Sigmoid colon (tissue), 6 donors: ENCODE measurements at regions not wholly inside any gene's neighbourhood (a gene's known extent, or its start where the extent isn't known, plus 50 kb on each side); places are given as distances from the start of the nearest gene placed in this dataset.
A peak's percentile ranks its signal among the peaks of the same experiment; 100 is the strongest.

Experiments used
- DNase-seq: peaks from one replicate; pipeline ENCODE4 v3.0.0-alpha.2; 2019
- H3K27ac ChIP-seq, 4 donors: fragments of 200-600 bp; sonication (generic); one replicate each; pipeline ENCODE4 v1.5.1; 2016 to 2019; ENCODE audit warnings: mild to moderate bottlenecking in 1 of 4
- H3K27me3 ChIP-seq, 3 donors: fragments of 200-600 bp; sonication (generic); one replicate each; pipeline ENCODE4 v1.5.1; 2019; ENCODE audit warnings: mild to moderate bottlenecking in 1 of 3
- H3K36me3 ChIP-seq, 4 donors: fragments of 200-600 bp; sonication (generic); one replicate each; pipeline ENCODE4 v1.5.1; 2016 to 2019
- H3K4me1 ChIP-seq, 4 donors: fragments of 200-600 bp; sonication (generic); one replicate each; pipeline ENCODE4 v1.5.1; 2017 to 2019
- H3K4me3 ChIP-seq, 4 donors: fragments of 200-600 bp; sonication (generic); one replicate each; pipeline ENCODE4 v1.5.1; 2017 to 2019; ENCODE audit warnings: mild to moderate bottlenecking in 2 of 4, moderate library complexity in 1 of 4
- H3K9me3 ChIP-seq, 4 donors: fragments of 200-600 bp in 3 of 4; sonication (generic) in 3 of 4; one replicate each; pipeline versions ENCODE4 v1.5.1 to v1.6.1; 2013 to 2019
- EP300 ChIP-seq, 4 donors: sonication (generic); formaldehyde crosslinking; IDR thresholded peaks; one replicate each; pipeline ENCODE4 v1.6.1; 2017; ENCODE audit warnings: antibody characterized with exemption in 4 of 4
- POLR2A ChIP-seq, 2 donors: fragments of 450-650 bp; IDR thresholded peaks; one replicate each; pipeline ENCODE4 v1.6.1; 2016; ENCODE audit warnings: antibody characterized with exemption in 2 of 2, mild to moderate bottlenecking in 2 of 2, moderate library complexity in 2 of 2
- POLR2AphosphoS5 ChIP-seq, 4 donors: sonication (generic); formaldehyde crosslinking; IDR thresholded peaks; one replicate each; pipeline ENCODE4 v1.6.1; 2017; ENCODE audit warnings: antibody characterized with exemption in 4 of 4
- WGBS, 2 donors: extraction: QIAGEN DNeasy Blood & Tissue Kit; methylation state at CpG; one replicate each; pipeline ENCODE4 v1.1.7; 2013; 5-methylcytosine and 5-hydroxymethylcytosine counted together
- intact Hi-C: fragments of 100-400 bp; cut with DNase I; formaldehyde crosslinking; loops from one replicate; pipeline ENCODE4 v1.15.1; 2023
- TF ChIP-seq, protein P1 (sequence below), 4 experiments: fragments of 450-650 bp in 3 of 4; fragments of 200-600 bp in 1 of 4; IDR thresholded peaks; one replicate each; pipeline ENCODE4 v1.5.1; 2016 to 2019; ENCODE audit warnings: antibody characterized with exemption in 4 of 4, mild to moderate bottlenecking in 3 of 4, moderate library complexity in 2 of 4
- donor health status: healthy with polysubstance abuse.
- donor health status: healthy.

DNA sequence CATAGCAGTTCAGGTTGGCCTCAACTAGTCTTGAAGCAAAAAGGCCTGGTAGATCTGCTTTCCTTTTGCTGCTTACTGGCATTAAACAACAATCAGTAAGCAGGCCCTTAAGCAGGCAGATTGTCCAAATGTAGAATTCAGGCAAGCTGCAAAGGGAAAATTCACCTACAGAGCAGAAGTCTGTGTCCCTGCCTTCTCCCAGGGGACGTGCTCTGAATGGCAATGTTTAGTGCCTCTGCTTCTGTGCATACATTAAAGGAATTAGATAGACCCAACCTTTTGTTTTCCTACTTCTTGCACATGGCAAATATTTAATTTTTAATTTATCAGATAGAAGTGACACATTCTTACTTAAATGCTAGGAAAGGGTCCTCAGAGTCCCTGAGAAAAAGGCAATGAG, 328.8 kb upstream of the PIK3R1 start:
- Histone ChIP-seq H3K27ac (no peak overlapping the region), H3K9me3 (no peaks in the 10 kb centered on the region), H3K4me1 (no peaks in the 10 kb centered on the region), H3K27me3 (no peaks in the 10 kb centered on the region), H3K4me3 (no peak overlapping the region), H3K36me3 (no peaks in the 10 kb centered on the region)
- no peak for DNase-seq
- TF ChIP-seq EP300 (IDR thresholded peaks at IDR 0.05) (no peak), POLR2AphosphoS5 (IDR thresholded peaks at IDR 0.05) (no peak)
- TF ChIP-seq, protein P1, sequence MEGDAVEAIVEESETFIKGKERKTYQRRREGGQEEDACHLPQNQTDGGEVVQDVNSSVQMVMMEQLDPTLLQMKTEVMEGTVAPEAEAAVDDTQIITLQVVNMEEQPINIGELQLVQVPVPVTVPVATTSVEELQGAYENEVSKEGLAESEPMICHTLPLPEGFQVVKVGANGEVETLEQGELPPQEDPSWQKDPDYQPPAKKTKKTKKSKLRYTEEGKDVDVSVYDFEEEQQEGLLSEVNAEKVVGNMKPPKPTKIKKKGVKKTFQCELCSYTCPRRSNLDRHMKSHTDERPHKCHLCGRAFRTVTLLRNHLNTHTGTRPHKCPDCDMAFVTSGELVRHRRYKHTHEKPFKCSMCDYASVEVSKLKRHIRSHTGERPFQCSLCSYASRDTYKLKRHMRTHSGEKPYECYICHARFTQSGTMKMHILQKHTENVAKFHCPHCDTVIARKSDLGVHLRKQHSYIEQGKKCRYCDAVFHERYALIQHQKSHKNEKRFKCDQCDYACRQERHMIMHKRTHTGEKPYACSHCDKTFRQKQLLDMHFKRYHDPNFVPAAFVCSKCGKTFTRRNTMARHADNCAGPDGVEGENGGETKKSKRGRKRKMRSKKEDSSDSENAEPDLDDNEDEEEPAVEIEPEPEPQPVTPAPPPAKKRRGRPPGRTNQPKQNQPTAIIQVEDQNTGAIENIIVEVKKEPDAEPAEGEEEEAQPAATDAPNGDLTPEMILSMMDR (IDR thresholded peaks at IDR 0.05), result no peak
- intact Hi-C loops, result no loop called here
- WGBS, 2 donors, result 89 to 92% methylated on average over 1 of the region's 1 CpG

GRCh38 chr5:67880876-67881275, 334.7 kb upstream of the PIK3R1 start:
- Histone ChIP-seq H3K9me3 (no peaks in the 10 kb centered on the region), H3K36me3 (no peaks in the 10 kb centered on the region), H3K27me3 (no peaks in the 10 kb centered on the region), H3K27ac (no peak overlapping the region), H3K4me1 (peaks cover 0 to 5% (median 0%) of the 10 kb centered on the region in 4 donors), H3K4me3 (no peak overlapping the region)
- intact Hi-C loops, result no loop called here
- no peak for DNase-seq
- 29 to 75% methylated on average over 2 of the region's 2 CpGs for WGBS, 2 donors
- TF ChIP-seq POLR2AphosphoS5 (IDR thresholded peaks at IDR 0.05) (no peak), EP300 (IDR thresholded peaks at IDR 0.05) (no peak), POLR2A (IDR thresholded peaks at IDR 0.05) (no peak)
- TF ChIP-seq, protein P1 (IDR thresholded peaks at IDR 0.05), result no peak

DNA sequence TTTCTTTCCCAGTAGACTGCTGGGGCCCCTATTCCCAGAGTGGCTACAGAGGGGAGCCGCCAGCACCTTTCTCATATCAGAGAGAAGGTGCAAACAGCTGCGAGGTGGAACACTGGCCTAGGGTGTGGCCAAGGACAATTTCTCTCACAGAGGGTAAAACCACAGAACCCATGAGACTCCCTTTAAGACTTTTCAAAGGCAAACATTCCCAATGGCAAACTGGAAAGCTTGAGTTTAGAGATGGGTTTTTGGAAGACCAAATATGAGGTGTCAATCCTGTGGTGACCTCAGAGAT, 335.1 kb upstream of the PIK3R1 start:
- WGBS, 2 donors, result 27 to 71% methylated on average over 2 of the region's 2 CpGs
- Histone ChIP-seq H3K36me3 (no peaks in the 10 kb centered on the region), H3K4me3 (no peak overlapping the region), H3K9me3 (no peaks in the 10 kb centered on the region), H3K27ac (no peak overlapping the region), H3K27me3 (no peaks in the 10 kb centered on the region), H3K4me1 (peaks cover 0 to 5% (median 0%) of the 10 kb centered on the region in 4 donors)
- no peak for DNase-seq
- TF ChIP-seq EP300 (IDR thresholded peaks at IDR 0.05), result no peak
- no peak for TF ChIP-seq POLR2AphosphoS5 (IDR thresholded peaks at IDR 0.05)
- TF ChIP-seq, protein P1 (IDR thresholded peaks at IDR 0.05), result no peak
- no peak for TF ChIP-seq POLR2A (IDR thresholded peaks at IDR 0.05)
- intact Hi-C loops, result no loop called here

- intact Hi-C loops, result no loop called here
- DNase-seq, result no peak
- Histone ChIP-seq H3K4me3 (no peak overlapping the region), H3K27ac (no peak overlapping the region), H3K27me3 (no peaks in the 10 kb centered on the region), H3K36me3 (no peaks in the 10 kb centered on the region), H3K4me1 (peaks cover 0 to 5% (median 0%) of the 10 kb centered on the region in 4 donors), H3K9me3 (no peaks in the 10 kb centered on the region)
- TF ChIP-seq POLR2A (IDR thresholded peaks at IDR 0.05), result no peak
- WGBS, 2 donors, result 20 to 57% methylated on average over 4 of the region's 4 CpGs
Measured at GRCh38 chr5:67879620-67880510, 335.7 kb upstream of the PIK3R1 start.

- DNase-seq, result no peak
- no peaks in the 10 kb centered on the region for H3K27me3 ChIP-seq
- intact Hi-C loops, result no loop called here
- no peak overlapping the region for H3K27ac ChIP-seq
- H3K4me1 ChIP-seq, result peaks cover 0 to 5% (median 0%) of the 10 kb centered on the region in 4 donors
- H3K4me3 ChIP-seq, result no peak overlapping the region
- TF ChIP-seq POLR2AphosphoS5 (IDR thresholded peaks at IDR 0.05), result peak in 1 of 4 donors; percentile 11
- TF ChIP-seq EP300 (IDR thresholded peaks at IDR 0.05), result no peak
- no peaks in the 10 kb centered on the region for H3K36me3 ChIP-seq
- no peaks in the 10 kb centered on the region for H3K9me3 ChIP-seq
- whole genome bisulfite sequencing, 2 donors, result 13 to 57% methylated on average over 1 of the region's 1 CpG
Measured at GRCh38 chr5:67878933-67879332, 336.6 kb upstream of the PIK3R1 start.

DNA sequence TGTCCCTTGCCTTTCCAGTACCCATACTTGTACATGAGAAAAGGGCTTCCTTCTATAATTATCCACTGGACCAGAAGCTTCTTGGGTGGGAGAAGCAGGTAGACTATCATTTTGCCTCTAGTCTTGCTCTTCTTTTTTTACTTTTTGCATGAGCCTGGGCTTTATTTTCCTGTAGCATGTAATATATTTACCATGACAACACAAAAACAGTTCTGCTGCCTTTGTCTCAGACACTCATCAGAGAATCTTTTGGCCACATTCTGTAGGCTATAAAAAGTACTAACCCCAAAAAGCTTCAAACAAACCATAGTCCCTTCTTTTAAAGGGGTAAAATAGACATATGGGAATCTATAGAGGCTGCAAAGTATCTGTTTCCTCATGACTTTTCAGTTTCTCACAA, 339.2 kb upstream of the PIK3R1 start:
- Histone ChIP-seq H3K4me1 (peaks cover 0 to 5% (median 0%) of the 10 kb centered on the region in 4 donors), H3K9me3 (no peaks in the 10 kb centered on the region), H3K4me3 (no peak overlapping the region), H3K27ac (no peak overlapping the region), H3K36me3 (no peaks in the 10 kb centered on the region), H3K27me3 (no peaks in the 10 kb centered on the region)
- no peak for DNase-seq
- intact Hi-C loops, result no loop called here
- TF ChIP-seq EP300 (IDR thresholded peaks at IDR 0.05), result no peak
- TF ChIP-seq, protein P1 (IDR thresholded peaks at IDR 0.05), result no peak
- TF ChIP-seq POLR2A (IDR thresholded peaks at IDR 0.05), result no peak
- TF ChIP-seq POLR2AphosphoS5 (IDR thresholded peaks at IDR 0.05), result no peak
